Calu3 (cell line): ENCODE measurements at regions not wholly inside any gene's neighbourhood (a gene's known extent, or its start where the extent isn't known, plus 50 kb on each side); places are given as distances from the start of the nearest gene placed in this dataset.

Experiments used
- BruUV-seq: library from RNA; stranded (reverse); fragments of 400-500 nt; replicated peaks from 2 replicates; lab custom pipeline; 2021; lab: Mats Ljungman, UMichigan
- CTCF ChIA-PET: fragments of 300-600 bp; sonication (Branson Sonifier 250); formaldehyde crosslinking; loops from one replicate; lab custom pipeline; 2022; ENCODE audit warnings: antibody characterized with exemption; lab: Charles Lee
- DNase-seq: peaks from one replicate; pipeline ENCODE4 v3.0.0; 2022
- H3K27ac Mint-ChIP-seq: one replicate; pipeline ENCODE4 v1.8.0; 2022; ENCODE audit warnings: mixed read lengths; ENCODE audit not compliant: unreplicated experiment
- H3K27me3 Mint-ChIP-seq: one replicate; pipeline ENCODE4 v1.8.0; 2022; ENCODE audit warnings: mixed read lengths; ENCODE audit not compliant: unreplicated experiment
- H3K36me3 Mint-ChIP-seq: one replicate; pipeline ENCODE4 v1.8.0; 2022; ENCODE audit warnings: mild to moderate bottlenecking, moderate library complexity, mixed read lengths; ENCODE audit not compliant: insufficient read depth, unreplicated experiment
- H3K4me1 Mint-ChIP-seq: one replicate; pipeline ENCODE4 v1.8.0; 2022; ENCODE audit warnings: mild to moderate bottlenecking, low read depth, mixed read lengths; ENCODE audit not compliant: unreplicated experiment
- H3K4me3 Mint-ChIP-seq: one replicate; pipeline ENCODE4 v1.8.0; 2022; ENCODE audit warnings: mild to moderate bottlenecking, low read depth, moderate library complexity, mixed read lengths; ENCODE audit not compliant: unreplicated experiment
- H3K9me3 Mint-ChIP-seq: one replicate; pipeline ENCODE4 v1.8.0; 2022; ENCODE audit warnings: low read depth, mixed read lengths; ENCODE audit not compliant: unreplicated experiment
- CTCF ChIP-seq: fragments of 200-600 bp; IDR thresholded peaks from one replicate; pipeline ENCODE4 v1.8.0; 2022; ENCODE audit warnings: antibody characterized with exemption; ENCODE audit not compliant: unreplicated experiment
- intact Hi-C: fragments of 100-400 bp; cut with micrococcal nuclease; formaldehyde crosslinking; loops from one replicate; pipeline ENCODE4 v1.10.0; 2022; ENCODE audit not compliant: unreplicated experiment

- no peak for DNase-seq
- no peak for TF ChIP-seq CTCF
- H3K4me3 Mint-ChIP-seq, result no peak overlapping the region
- no peak overlapping the region for H3K27ac Mint-ChIP-seq
- no peaks in the 10 kb centered on the region for H3K36me3 Mint-ChIP-seq
- intact Hi-C loops, result no loop called here
- CTCF ChIA-PET, result interaction anchor here (0.6 kb wide), 1 partner anchor 410 kb away, joined by 3 read pairs; no protein-coding TSS in a partner anchor
- H3K9me3 Mint-ChIP-seq, result no peaks in the 10 kb centered on the region
- H3K27me3 Mint-ChIP-seq, result no peaks in the 10 kb centered on the region
- BruUV-seq, result no TSS peak
- no peaks in the 10 kb centered on the region for H3K4me1 Mint-ChIP-seq
These were observed 112.1 kb upstream of the DDIT4L start for GRCh38 chr4:100302061-100303026.

GRCh38 chr4:100299046-100299840, 109.0 kb upstream of the DDIT4L start:
- DNase-seq, result no peak
- BruUV-seq, result no TSS peak
- CTCF ChIA-PET, result interaction anchor here (0.8 kb wide), 1 partner anchor 14 kb away, joined by 3 read pairs; no protein-coding TSS in a partner anchor
- H3K36me3 Mint-ChIP-seq, result no peaks in the 10 kb centered on the region
- no peak for TF ChIP-seq CTCF
- H3K9me3 Mint-ChIP-seq, result no peaks in the 10 kb centered on the region
- no peaks in the 10 kb centered on the region for H3K27me3 Mint-ChIP-seq
- intact Hi-C loops, result no loop called here
- H3K4me1 Mint-ChIP-seq, result no peaks in the 10 kb centered on the region
- H3K4me3 Mint-ChIP-seq, result no peak overlapping the region
- H3K27ac Mint-ChIP-seq, result no peak overlapping the region

GRCh38 chr4:100295792-100296191, 105.5 kb upstream of the DDIT4L start:
- Mint-ChIP-seq H3K36me3 (no peaks in the 10 kb centered on the region), H3K9me3 (no peaks in the 10 kb centered on the region), H3K27ac (no peak overlapping the region), H3K27me3 (no peaks in the 10 kb centered on the region), H3K4me1 (no peaks in the 10 kb centered on the region), H3K4me3 (no peak overlapping the region)
- DNase-seq, result no peak
- CTCF ChIA-PET, result no interaction called here
- intact Hi-C loops, result no loop called here
- no TSS peak for BruUV-seq
- no peak for TF ChIP-seq CTCF

- no peak for TF ChIP-seq CTCF
- no peak overlapping the region for H3K4me3 Mint-ChIP-seq
- no peaks in the 10 kb centered on the region for H3K4me1 Mint-ChIP-seq
- no peaks in the 10 kb centered on the region for H3K27me3 Mint-ChIP-seq
- no peaks in the 10 kb centered on the region for H3K9me3 Mint-ChIP-seq
- no peak for DNase-seq
- CTCF ChIA-PET, result no interaction called here
- intact Hi-C loops, result no loop called here
- no TSS peak for BruUV-seq
- H3K36me3 Mint-ChIP-seq, result no peaks in the 10 kb centered on the region
- H3K27ac Mint-ChIP-seq, result no peak overlapping the region
These were observed 104.1 kb upstream of the DDIT4L start for GRCh38 chr4:100294356-100294755.
